K562 (cell line): ENCODE measurements at regions not wholly inside any gene's neighbourhood (a gene's known extent, or its start where the extent isn't known, plus 50 kb on each side); places are given as distances from the start of the nearest gene placed in this dataset.

Experiments
- ATAC-seq: fragments of 200-7000 bp; cut with Tn5 transposase; 3 replicates; pipeline ENCODE4 v1.9.1; 2020; ENCODE audit warnings: moderate library complexity
- BruUV-seq: library from RNA; stranded (reverse); fragments of 400-500 nt; replicated peaks from 2 replicates; lab custom pipeline; 2021; lab: Mats Ljungman, UMichigan
- CTCF ChIA-PET: fragments of 300-600 bp; formaldehyde crosslinking; extraction: SDS; loops from one replicate; lab custom pipeline; 2021; ENCODE audit warnings: low intra/inter-chr PET ratio; lab: Yijun Ruan, JAX
- POLR2A ChIA-PET: fragments of 300-600, 350-650 bp; sonication (Branson Sonifier 250); formaldehyde crosslinking; extraction: SDS; loops from one replicate; lab custom pipeline; 2021; ENCODE audit warnings: antibody characterized with exemption, inconsistent platforms; lab: Yijun Ruan, JAX
- DNase-seq, 4 experiments: peaks; one replicate each; pipeline versions ENCODE4 v3.0.0 to v3.0.0-alpha.2; 2011 to 2018; ENCODE audit warnings: low spot score in 3 of 4, mixed read lengths in 3 of 4; ENCODE audit errors: extremely low read depth in 1 of 4
- FAIRE-seq: peaks from 2 replicates; lab custom pipeline; 2011; peaks lifted over from hg19 to GRCh38; lab: Jason Lieb, UNC
- H2AFZ ChIP-seq: 2 replicates; pipeline ENCODE4 v1.6.0; 2011; ENCODE audit warnings: low read depth, low read length, control low read depth, inconsistent platforms
- H3K27ac ChIP-seq: fragments of 200-600 bp; 3 replicates; pipeline ENCODE4 v1.8.0; 2011; ENCODE audit warnings: low read depth, mild to moderate bottlenecking, control low read depth, inconsistent platforms, low read length, moderate library complexity, mixed read lengths; ENCODE audit errors: extremely low read depth
- H3K27me3 ChIP-seq, 2 experiments: fragments of 300-600 bp in 1 of 2; 2 replicates in 1 of 2; 3 replicates in 1 of 2; pipeline versions ENCODE4 v1.6.0 to v1.8.0; 2011; ENCODE audit warnings: inconsistent platforms in 2 of 2, low read length in 2 of 2, mild to moderate bottlenecking in 1 of 2, mixed read lengths in 1 of 2, moderate library complexity in 1 of 2; ENCODE audit not compliant: control insufficient read depth in 2 of 2, insufficient read depth in 2 of 2
- H3K36me3 ChIP-seq: fragments of 300-600 bp; 3 replicates; pipeline ENCODE4 v1.8.0; 2011; ENCODE audit warnings: mild to moderate bottlenecking, low read length, inconsistent platforms; ENCODE audit not compliant: control insufficient read depth, insufficient read depth
- H3K4me1 ChIP-seq, 2 experiments: fragments of 200-600 bp in 1 of 2; replicated peaks in 1 of 2; 2 replicates in 1 of 2; 3 replicates in 1 of 2; pipeline versions ENCODE4 v1.5.1 to v1.8.0; 2011; ENCODE audit warnings: inconsistent platforms in 2 of 2, low read length in 2 of 2, mild to moderate bottlenecking in 1 of 2, mixed read lengths in 1 of 2, moderate library complexity in 1 of 2; ENCODE audit not compliant: control insufficient read depth in 2 of 2, insufficient read depth in 2 of 2
- H3K4me2 ChIP-seq: 2 replicates; pipeline ENCODE4 v1.6.1; 2011; ENCODE audit warnings: low read length, control low read depth, inconsistent platforms, mixed read lengths; ENCODE audit not compliant: insufficient read depth
- H3K4me3 ChIP-seq: fragments of 200-600 bp; sonication (generic), shearing (Covaris generic); 2 replicates; pipeline ENCODE4 v1.5.1; 2016; ENCODE audit warnings: control low read depth, inconsistent platforms
- H3K79me2 ChIP-seq: fragments of 200-600 bp; 3 replicates; pipeline ENCODE4 v1.8.0; 2011; ENCODE audit warnings: low read length, inconsistent platforms; ENCODE audit not compliant: control insufficient read depth, insufficient read depth
- H3K9ac ChIP-seq, 2 experiments: 2 replicates each; pipeline versions ENCODE4 v1.6.0 to v1.6.1; 2011; ENCODE audit warnings: low read depth in 2 of 2, low read length in 2 of 2, control low read depth in 1 of 2, inconsistent platforms in 1 of 2, mild to moderate bottlenecking in 1 of 2, mixed read lengths in 1 of 2; ENCODE audit not compliant: insufficient read depth in 1 of 2
- H3K9me1 ChIP-seq: one replicate; pipeline ENCODE4 v1.6.0; 2011; ENCODE audit warnings: inconsistent platforms, mild to moderate bottlenecking, low read length, moderate library complexity; ENCODE audit not compliant: control insufficient read depth, insufficient read depth
- H3K9me3 ChIP-seq: replicated peaks from 2 replicates; pipeline ENCODE4 v1.5.1; 2011; ENCODE audit warnings: low read depth, low read length, inconsistent platforms; ENCODE audit not compliant: control insufficient read depth, insufficient read depth
- H4K20me1 ChIP-seq: replicated peaks from 2 replicates; pipeline ENCODE4 v1.6.1; 2011; ENCODE audit warnings: low read length, inconsistent platforms, mixed read lengths; ENCODE audit not compliant: control insufficient read depth, insufficient read depth
- CEBPG ChIP-seq, 3 experiments: fragments of 200-800 bp in 1 of 3; sonication (Bioruptor generic) in 1 of 3; sonication (generic) in 1 of 3; formaldehyde crosslinking in 1 of 3; IDR thresholded peaks in 2 of 3; conservative IDR thresholded peaks in 1 of 3; 2 replicates each; pipeline versions ENCODE4 v1.6.1 to v1.8.0; 2016 to 2022; ENCODE audit warnings: missing compliant biosample characterization in 2 of 3, missing genetic modification characterization in 2 of 3, mild to moderate bottlenecking in 1 of 3, missing genetic modification reagents in 1 of 3
- GTF2E2 ChIP-seq: fragments of 200-800 bp; sonication (Bioruptor generic); IDR thresholded peaks from 2 replicates; pipeline ENCODE4 v1.6.1; 2016; ENCODE audit warnings: missing genetic modification characterization, missing compliant biosample characterization
- RHOXF2B ChIP-seq: fragments of 250-450 bp; sonication (Bioruptor Pico); conservative IDR thresholded peaks from 2 replicates; pipeline ENCODE4 v1.5.1; 2021
- RREB1 ChIP-seq: fragments of 250-450 bp; sonication (Bioruptor Pico); IDR thresholded peaks from 2 replicates; pipeline ENCODE4 v1.4.0; 2020
- TAF7 ChIP-seq: fragments of 450-650 bp; IDR thresholded peaks from 2 replicates; pipeline ENCODE4 v1.6.1; 2016; ENCODE audit warnings: missing genetic modification characterization, missing compliant biosample characterization
- ZBTB34 ChIP-seq: fragments of 250-450 bp; sonication (Bioruptor Pico); IDR thresholded peaks from 2 replicates; pipeline ENCODE4 v1.8.0; 2021; ENCODE audit warnings: mild to moderate bottlenecking, moderate library complexity
- WGBS: fragments of 100-300 bp; shearing (Covaris generic); methylation state at CpG from one replicate; pipeline ENCODE4 v1.1.6; 2016; ENCODE audit warnings: low coverage, mixed read lengths; ENCODE audit not compliant: insufficient coverage; ENCODE audit errors: missing lambda C conversion rate; 5-methylcytosine and 5-hydroxymethylcytosine counted together
- in situ Hi-C: fragments of 300-500 bp; cut with MboI; formaldehyde crosslinking; loops from 4 replicates; pipeline ENCODE4 v1.15.0; 2018; ENCODE audit warnings: inconsistent platforms, mixed read lengths
- intact Hi-C: fragments of 100-400 bp; cut with micrococcal nuclease; formaldehyde crosslinking; loops from 2 replicates; pipeline ENCODE4 v1.14.2; 2022

GRCh38 chr5:164772122-164772521 is 1266.7 kb downstream of the MAT2B start:
- Histone ChIP-seq H3K27ac (no peak overlapping the region), H3K4me1 (no peaks in the 10 kb centered on the region), H3K9ac (no peak overlapping the region), H3K79me2 (no peaks in the 10 kb centered on the region), H3K27me3 (no peaks in the 10 kb centered on the region), H3K4me2 (no peak overlapping the region), H3K9me1 (no peaks in the 10 kb centered on the region), H3K36me3 (no peaks in the 10 kb centered on the region), H3K9me3 (no peaks in the 10 kb centered on the region), H2AFZ (no peak overlapping the region), H3K4me3 (no peak overlapping the region), H4K20me1 (no peaks in the 10 kb centered on the region)
- no peak for TF ChIP-seq TAF7 (tag)
- no peak for TF ChIP-seq GTF2E2 (tag)
- no peak for TF ChIP-seq ZBTB34
- TF ChIP-seq RHOXF2B (CRISPR knock-in tag), result no peak
- TF ChIP-seq RREB1, result no peak
- no peak for TF ChIP-seq CEBPG (CRISPR knock-in tag; IDR thresholded peaks at IDR 0.05)
- TF ChIP-seq CEBPG (tag; conservative IDR thresholded peaks at IDR 0.05 in 1 of 2, IDR thresholded peaks at IDR 0.05 in 1 of 2), result no peak
- WGBS, result 0% methylated on average over 3 of the region's 3 CpGs
- CTCF ChIA-PET, result no interaction called here
- ATAC-seq (no peak), DNase-seq (no peak), FAIRE-seq (no peak)
- in situ Hi-C loops, result no loop called here
- no TSS peak for BruUV-seq
- POLR2A ChIA-PET, result no interaction called here
- intact Hi-C loops, result no loop called here
